ENCODE measurements at regions not wholly inside any gene's neighbourhood (a gene's known extent, or its start where the extent isn't known, plus 50 kb on each side); places are given as distances from the start of the nearest gene placed in this dataset.

DNA sequence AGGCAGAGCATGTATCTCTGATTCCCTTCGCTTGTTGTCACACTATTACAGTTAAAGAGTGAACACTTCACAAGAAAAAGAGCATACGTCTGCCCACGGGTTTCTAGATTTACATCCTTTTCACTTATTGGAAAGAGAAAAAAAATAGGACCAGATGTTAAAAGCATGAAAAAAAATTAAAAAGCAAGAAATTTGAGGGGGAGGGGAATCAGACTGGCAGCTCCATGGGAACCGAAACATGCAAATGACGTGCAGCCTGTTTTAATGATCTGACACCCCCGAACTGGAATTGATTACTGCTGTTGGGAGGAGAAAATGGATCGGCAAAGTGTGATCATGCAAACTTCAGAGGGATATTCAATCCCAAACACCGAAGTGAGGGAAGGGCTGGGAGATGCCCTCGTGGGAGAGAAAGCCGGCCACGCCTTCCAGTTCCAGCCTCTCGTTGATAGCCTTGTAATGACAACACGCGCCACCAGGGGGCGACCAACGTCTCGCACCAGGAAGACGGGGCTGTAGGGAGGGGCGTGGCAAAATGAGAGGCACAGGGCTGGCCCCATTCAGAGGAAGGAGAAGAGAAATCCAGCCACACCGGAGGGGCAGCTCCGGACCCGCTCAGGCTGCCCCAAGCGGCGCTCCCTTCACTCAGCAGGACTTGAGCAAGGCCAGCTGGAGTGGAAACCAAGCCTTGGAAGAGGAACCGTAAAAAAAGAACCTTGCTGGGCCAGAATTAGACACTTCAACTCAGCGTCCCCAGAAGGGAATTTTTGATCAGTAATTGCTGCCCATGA, 53.8 kb upstream of the SYT13 start:
- peak; percentile 86 for DNase-seq

DNA sequence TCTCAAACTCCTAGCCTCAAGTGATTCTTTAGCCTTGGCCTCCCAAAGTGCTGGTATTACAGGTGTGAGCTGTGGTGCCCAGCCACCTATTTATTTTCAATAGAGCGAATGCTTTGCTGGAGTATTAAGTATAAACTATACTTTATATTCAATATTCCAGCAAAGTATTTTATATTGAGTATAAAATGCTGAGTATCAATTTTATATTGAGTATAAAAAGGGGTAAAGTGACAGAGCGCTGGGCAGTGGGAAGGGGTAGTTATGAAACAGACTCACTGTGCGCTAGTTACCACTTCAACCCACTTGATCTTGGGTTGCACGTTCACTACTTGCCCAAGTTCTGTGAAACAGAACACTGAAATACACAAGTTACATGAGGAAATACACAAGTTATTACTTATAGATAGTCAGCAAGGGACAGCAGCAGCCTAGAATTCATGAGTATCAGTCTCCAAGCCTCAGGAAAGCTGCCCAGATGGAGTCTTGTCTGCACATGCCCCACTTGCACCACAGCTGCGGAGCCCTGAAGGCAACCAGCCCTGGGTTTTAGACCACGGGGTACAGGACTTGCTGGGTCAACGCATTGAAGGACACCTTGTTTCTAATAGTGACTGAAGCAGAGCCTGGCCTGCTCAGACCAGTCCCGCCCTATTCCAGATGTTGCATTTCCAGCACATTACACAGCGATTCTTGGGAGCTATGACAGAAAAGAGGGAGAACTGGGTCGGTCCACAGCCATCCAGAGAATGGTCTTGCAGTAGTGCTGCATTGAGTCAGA, 51.6 kb upstream of the SYT13 start:
- DNase-seq, result no peak

DNA sequence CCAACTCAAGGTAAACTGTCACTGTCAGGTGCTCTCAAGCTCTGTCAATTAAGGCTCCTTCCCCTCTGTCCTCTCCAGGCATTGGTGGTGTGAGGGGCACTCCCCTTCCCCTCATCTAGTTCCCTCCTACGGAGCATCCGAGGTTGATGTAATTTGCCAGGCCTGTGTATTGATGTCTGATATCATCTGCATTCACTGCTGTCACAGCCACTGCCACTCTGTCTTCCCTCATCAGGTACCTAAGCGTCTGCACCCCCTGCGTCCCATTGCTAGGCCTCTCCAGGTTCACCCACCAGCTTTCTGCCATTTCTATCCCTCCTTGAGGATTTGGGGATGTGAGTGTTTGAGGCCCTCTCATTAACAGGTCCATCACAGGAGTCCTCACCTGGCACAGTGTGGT, 50.0 kb upstream of the SYT13 start:
- no peak for DNase-seq

All from NCI-H1048 (cell line).